GM13977 (cell line): ENCODE measurements at regions not wholly inside any gene's neighbourhood (a gene's known extent, or its start where the extent isn't known, plus 50 kb on each side); places are given as distances from the start of the nearest gene placed in this dataset.
"Not testable (repeated sequence)": the region's sequence is repeated elsewhere in the genome, so short reads cannot be mapped to it uniquely, and the experiment has no call there.

Experiments
- DNase-seq: peaks from one replicate; pipeline ENCODE4 v3.0.0; 2012; ENCODE audit warnings: low spot score
- CTCF ChIP-seq: IDR thresholded peaks from 2 replicates; pipeline ENCODE4 v1.5.1; 2012; ENCODE audit warnings: mild to moderate bottlenecking, control low read depth; ENCODE audit not compliant: insufficient read depth; ENCODE audit errors: extremely low read depth, missing control alignments
- in situ Hi-C: fragments of 300-500 bp; cut with MboI; formaldehyde crosslinking; loops from one replicate; pipeline ENCODE4 v1.12.0; 2022; ENCODE audit warnings: low sequenced_read_pairs, low pct_unique_long_range_greater_than_20kb, mixed read lengths, inconsistent platforms; ENCODE audit not compliant: unreplicated experiment

GRCh38 chr20:25992146-25992545 is 295.5 kb upstream of the ZNF337 start:
- no peak for DNase-seq
- in situ Hi-C loops: no loop called here
- no peak for TF ChIP-seq CTCF

- no peak for DNase-seq
- in situ Hi-C loops: no loop called here
- TF ChIP-seq CTCF: no peak
Measured at GRCh38 chr20:25991756-25992130, 295.1 kb upstream of the ZNF337 start.

- TF ChIP-seq CTCF: no peak
- DNase-seq: no peak
- in situ Hi-C loops: no loop called here
Measured at GRCh38 chr20:25991051-25991755, 294.6 kb upstream of the ZNF337 start.

- DNase-seq, in situ Hi-C loops: not testable (repeated sequence)
Measured at GRCh38 chr20:25989686-25990085, 293.0 kb upstream of the ZNF337 start.

GRCh38 chr20:25989196-25989595 is 292.5 kb upstream of the ZNF337 start:
- TF ChIP-seq CTCF: no peak
- in situ Hi-C loops: no loop called here
- DNase-seq: no peak

- DNase-seq, in situ Hi-C loops: not testable (repeated sequence)
Measured at GRCh38 chr20:25987928-25988560, 291.4 kb upstream of the ZNF337 start.

GRCh38 chr20:25987073-25987927 is 290.6 kb upstream of the ZNF337 start:
- no peak for DNase-seq
- in situ Hi-C loops: no loop called here
- no peak for TF ChIP-seq CTCF
